Stimulated activated CD8-positive, alpha-beta memory T cell treated with anti-CD3 and anti-CD28 coated beads, Interleukin-4, amount 100 ng/mL, for 48 hours (primary cell): ENCODE measurements at regions not wholly inside any gene's neighbourhood (a gene's known extent, or its start where the extent isn't known, plus 50 kb on each side); places are given as distances from the start of the nearest gene placed in this dataset.
"Not testable (repeated sequence)": the region's sequence is repeated elsewhere in the genome, so short reads cannot be mapped to it uniquely, and the experiment has no call there.

ENCODE experiments used
- DNase-seq: peaks from one replicate; pipeline ENCODE4 v3.0.0-alpha.2; 2020

DNA sequence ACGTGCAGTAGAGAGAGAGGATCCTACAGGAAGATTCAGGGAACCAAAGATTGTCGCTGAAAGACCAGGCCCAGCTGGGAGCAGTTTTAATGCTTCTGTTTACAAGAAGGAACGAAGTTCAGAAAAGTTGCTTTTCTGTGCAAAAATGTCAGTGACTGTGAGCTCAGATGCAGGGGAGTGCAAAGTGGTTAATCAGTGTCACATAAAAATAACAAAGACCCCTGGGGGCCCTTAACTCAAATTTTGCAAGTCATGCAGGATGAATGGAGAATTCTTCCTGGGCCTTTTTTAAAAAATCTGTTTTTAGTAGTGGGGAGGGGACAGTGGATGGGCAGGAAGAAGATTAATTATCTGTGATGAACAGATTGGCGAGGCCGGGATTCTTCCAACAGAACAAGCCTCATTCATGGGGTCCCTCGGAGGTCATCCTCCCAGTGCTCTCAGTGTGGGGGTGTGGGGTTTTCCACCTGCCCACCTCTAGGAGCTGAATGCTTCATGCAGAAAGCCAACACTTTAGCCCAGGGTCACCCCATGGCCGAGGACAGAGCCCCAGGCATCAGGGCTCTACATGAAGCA lies 167.2 kb downstream of the UQCRFS1 start:
- no peak for DNase-seq

DNA sequence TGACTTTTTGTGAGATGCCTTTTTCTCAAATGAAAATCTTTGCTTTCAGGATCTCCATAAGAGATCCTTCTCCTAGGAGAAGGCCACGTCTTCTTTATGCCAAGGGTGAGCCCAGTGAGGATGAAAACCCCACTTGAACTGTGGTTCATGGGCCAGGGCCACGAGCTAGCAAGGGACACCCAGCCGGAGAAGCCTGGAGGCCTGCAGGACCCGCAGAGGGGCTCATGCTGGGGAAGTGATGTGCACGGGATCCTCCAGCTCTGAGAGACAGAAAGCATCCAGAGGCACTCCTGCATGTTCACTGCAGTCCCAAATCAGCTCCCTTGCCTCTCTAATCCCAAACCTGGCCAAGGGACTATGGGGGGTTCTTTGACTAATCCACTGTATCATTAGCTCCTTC lies 168.9 kb downstream of the UQCRFS1 start:
- no peak for DNase-seq

DNA sequence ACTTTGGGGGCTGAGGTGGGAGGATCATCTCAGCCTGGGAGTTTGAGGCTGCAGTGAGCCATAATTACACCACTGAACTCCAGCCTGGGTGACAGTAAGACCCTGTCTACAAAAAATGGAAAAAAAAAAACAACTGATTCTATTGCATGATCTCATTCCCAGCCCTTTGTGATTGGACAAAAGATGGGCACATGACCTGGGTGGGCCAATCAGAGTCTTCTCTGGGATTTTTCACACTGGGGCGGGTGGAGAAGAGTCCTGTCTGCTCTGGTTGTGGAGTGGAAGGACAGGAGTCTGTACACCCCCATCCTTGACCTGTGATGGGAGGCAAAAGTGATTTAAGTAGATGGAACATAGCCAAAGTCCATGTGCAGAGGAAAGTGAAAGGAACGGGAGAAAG lies 170.5 kb downstream of the UQCRFS1 start:
- DNase-seq, result no peak

DNA sequence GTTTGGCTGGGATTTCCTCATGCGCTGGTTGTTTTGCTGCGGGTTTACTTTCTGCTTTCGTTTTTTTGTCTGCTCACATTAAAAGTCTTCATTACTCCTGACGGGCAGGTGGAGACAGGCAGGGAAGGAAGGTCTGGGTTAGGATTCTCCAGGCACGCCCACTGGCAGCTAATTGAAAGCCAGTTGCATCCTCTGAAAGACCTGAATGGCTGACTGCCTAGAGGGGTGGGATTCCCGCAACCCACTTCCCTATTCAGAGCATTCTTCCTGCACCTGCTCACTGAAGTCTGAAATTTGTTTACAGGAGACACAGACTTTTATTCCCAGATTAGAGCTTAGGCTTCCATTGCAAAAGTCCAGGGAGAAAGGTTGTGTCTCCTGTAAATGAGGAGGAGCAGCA lies 172.0 kb downstream of the UQCRFS1 start:
- no peak for DNase-seq

DNA sequence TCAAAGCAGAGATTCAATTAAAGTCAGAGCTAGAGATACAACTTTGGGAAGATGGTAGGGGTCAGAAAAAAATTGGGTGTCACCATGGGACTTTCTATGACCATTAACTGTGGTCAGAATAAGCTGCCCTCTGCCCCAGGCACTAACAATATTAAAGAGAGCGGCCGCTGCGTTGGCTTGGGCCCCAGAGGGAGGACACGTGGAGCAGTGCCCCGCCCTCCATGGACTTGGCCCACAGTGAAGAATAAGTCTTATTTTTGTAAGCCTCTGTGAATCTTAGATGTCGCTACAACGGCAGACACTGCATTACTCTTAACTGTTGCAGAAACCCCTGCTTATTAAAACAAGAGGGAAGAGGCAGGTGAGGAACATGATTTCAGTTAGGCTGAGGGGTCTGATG lies 172.7 kb downstream of the UQCRFS1 start:
- no peak for DNase-seq

DNA sequence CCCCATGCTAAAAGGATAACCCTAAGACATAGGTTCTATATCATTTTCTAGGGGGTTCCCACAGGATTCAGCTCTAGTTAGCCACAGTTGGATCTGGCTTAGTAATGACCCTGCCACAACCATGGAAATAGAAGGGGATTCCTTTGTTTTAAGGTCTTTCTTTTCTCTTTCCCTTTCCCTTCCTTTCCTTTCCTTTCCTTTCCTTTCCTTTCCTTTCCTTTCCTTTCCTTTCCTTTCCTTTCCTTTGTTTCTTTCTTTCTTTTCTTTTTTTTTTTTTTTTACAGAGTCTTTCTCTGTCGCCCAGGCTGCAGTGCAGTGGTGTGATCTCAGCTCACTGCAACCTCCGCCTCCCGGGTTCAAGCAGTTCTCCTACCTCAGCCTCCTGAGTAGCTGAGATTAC lies 173.9 kb downstream of the UQCRFS1 start:
- not testable (repeated sequence) for DNase-seq

DNA sequence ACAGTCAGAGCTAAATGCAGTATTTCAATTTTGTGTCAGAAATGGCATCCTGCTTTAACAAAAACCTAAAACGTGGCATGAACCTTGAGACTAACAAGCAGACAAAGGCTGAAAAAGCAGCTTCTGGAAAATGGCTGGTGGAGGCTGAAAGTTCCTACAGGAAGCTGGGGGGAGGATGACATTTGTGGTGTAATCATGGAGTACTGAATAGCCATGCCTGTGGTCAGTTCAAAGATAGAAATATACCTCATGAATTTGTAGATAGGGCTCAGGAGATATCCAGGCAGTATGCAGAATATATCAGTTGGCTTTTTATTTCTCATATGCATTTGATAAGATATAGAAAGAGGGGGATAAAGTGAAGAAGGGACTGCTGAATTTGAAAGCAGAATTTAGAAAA lies 181.7 kb downstream of the UQCRFS1 start:
- no peak for DNase-seq

DNA sequence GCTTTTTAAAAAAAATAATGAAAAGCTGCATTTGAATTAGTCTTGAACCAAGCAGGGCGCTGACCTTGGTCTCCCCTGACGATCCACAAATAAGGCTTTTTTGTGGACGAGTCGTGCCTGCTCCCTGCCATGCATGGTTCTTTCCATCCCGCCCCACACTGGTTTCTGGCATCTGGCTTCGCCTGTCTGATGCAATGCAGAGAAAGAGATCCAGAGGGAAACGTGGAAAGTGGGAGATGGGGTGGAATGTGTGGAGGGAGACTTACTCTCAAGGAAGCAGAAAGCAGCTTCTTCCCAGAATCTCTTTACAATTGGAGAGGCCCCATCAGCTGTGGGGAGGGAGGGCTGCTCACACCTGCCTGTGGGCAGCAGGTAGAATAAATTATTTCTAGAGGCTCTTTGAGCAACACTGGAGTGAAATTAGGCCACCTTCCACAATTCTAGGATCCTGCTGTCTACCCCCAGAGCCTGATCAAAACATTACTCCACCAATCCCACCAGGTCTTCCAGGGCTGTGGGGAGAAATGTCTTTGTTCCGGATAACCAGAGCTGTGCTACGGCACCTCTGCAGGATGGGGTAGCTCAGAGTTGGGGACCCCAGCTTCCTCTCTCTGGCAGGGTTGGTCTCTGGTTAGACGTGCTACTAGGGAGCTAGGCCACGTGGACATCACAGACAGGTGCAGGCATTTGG lies 183.5 kb downstream of the UQCRFS1 start:
- DNase-seq, result no peak

DNA sequence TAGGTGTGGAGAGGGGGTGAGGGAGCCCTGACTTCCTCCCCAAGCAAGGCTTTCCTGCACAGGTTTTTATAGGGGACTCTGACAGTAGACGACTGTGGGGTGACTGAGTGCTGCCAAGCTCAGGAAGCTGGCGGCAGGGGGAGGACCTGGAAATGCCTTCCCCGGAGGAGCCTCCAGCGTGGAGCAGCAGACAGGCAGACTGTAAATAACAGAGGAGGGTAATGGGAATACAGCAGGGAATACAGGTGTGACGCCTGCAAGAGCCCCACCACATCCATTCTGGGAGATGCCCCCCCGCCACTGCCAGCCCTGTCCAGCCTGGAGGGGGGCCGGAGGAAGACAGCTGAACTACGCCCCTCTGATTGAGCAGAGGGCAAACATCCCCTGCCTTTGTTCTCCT lies 190.4 kb downstream of the UQCRFS1 start:
- DNase-seq, result no peak

DNA sequence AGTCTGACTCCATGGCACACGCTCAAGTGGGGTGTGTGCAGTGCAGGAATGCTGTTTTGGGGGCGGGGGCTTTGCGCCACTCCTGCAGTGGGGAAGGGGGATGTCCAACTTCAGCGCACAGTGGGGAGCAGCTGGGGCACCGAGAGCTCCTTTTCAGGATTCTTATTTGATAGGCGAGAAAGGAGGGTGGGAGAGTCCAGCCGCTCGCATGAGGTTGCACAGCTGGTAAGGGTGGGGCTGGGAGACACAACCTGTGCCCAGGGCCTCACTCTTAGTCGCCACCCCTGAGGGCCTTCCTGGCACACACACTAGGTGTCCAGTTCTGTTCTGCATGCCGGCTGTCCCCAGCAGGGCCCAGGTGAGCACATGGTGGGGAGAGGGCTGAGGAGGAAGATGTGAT lies 190.8 kb downstream of the UQCRFS1 start:
- DNase-seq, result no peak

DNA sequence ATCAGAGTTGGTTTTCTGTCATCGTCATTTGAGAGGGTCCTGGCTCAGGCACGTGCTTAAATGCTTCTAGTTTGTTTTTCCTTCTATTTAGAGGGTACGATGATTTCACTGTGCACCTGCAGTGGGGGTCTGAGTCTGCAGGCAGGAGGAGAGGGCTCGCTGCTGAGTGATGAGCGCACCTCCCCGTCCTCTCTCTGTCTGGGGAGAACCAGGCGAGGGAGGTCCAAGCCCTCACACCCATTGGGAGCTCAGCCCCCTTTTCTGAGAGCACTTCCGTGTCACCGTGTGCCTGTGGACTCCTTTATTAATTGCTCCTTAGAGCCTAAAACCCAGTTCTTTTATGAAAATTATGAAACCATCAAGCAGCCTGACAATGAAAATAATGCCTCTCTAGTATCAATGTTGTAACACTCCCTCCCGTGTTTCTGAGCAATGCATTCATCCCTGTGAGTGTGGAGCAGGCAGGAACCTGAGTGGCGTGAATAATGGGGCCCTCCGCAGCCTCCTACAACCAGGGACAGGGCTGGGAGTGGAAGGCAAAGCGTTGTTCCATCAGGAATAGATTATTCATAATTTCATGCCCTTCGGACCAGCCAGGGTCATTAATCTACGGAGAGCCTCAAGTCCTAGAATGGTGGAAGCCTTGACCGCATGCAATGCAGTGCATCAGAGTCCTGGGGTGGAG lies 191.6 kb downstream of the UQCRFS1 start:
- DNase-seq, result no peak

DNA sequence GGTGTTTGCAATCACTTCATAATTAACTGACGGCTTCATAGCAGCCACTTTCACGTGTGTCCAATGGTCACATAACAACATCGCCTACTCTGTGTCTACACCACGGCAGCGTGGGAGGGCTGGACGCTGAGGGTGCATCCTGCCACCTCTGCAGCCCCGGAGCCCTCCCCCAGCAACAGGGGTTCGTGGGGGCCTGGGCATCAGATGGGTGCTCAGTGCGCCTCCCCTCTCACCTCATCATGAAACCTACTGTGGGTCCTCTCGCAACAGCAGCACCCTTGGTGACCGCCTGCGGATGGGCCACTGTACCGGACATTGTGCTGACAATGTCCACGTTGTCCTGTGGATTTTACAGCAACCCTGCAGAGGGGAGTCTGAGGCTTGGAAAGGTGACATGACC lies 193.5 kb downstream of the UQCRFS1 start:
- no peak for DNase-seq

DNA sequence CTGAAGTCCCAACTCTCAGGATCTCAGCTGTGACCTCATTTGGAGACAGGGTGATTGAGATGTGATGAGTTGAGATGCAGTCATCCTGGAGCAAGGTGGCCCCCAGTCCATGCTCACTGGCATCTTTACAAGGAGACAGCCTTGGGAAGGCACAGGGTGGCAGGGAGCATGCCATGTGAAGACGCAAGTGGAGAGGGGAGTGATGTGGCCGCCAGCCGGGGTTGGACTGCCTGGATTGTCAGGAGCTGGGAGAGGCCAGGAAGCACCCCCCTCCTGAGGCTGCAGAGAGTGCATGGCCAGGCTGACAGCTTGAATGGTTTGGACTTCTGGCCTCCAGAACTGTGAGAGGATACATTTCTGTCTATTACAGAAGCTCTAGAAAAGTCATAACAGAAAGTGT lies 194.4 kb downstream of the UQCRFS1 start:
- DNase-seq, result no peak

DNA sequence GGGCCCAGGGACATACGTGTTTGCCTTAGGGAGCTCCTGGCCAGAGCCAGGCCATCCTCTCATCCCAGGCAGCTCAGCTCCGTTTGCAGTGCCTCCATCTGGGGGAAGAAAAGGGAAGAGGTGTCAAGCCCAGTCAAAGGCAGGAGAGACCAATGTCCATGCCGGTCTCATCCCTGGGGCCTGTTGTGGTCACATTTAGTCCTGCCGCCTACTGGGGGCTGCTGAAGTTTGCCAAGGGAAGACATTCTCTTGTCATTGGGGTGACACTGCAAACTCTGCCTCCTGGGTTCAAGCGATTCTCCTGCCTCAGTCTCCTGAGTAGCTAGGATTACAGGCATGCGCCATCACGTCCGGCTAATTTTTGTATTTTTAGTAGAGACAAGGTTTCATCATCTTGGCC lies 195.2 kb downstream of the UQCRFS1 start:
- DNase-seq, result no peak

DNA sequence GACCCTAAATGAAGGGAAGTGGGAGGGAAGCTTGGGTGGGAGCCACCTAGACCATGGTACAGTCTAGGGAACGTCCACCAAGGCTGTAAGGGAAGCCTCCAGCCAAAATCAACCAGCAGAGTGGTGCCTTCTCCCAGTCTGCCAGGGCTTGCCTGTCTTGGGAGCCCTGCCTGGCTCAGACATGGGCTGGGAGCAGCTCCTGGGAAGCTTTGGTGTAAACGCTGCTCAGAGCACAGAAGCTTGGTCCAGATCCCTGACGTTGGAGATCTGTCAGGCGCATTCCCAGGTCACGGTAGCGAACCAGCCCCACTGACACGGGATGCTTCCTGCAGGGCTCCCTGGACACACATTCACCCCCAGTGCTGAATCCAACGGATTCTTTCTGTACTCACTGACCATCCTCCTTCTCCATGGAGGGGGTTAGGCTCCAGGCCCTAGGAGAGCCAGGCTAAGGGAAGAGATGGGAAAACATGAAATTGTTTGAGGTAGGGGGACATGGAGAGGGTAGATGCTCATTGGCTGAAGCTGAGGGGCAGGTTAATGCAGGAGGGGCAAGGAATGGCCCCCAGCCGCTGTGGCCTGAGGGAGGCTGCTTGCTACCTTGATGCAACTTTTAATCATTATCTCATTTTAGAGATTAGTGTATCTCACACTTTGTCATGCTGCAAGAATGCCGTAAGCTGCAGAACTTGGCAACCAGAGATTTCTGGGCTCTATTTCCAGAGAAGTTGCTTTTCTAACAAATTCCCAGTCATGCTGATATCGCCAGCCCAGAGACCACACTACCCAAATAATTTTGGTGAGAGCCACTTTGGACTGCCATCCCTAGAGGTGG lies 195.8 kb downstream of the UQCRFS1 start:
- no peak for DNase-seq

DNA sequence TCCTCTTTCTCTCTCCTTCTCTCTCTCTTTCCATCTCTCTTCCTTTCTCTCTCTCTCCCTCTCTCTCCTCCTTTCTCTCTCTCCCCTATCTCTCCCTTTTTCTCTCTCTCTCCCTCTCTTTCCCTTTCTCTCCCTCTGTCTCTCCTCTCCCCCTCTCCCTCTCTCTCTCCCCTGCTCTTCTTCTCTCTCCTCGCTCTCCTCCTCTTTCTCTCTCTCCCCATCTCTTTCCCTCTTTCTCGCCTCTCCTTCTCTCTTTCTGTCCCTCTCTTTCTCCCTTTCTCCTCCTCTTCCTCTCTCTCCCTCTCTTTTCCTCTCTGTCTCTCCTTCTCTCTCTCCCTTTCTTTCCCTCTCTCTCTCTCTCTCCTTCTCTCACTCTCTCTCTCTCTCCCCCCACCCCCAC lies 196.6 kb downstream of the UQCRFS1 start:
- DNase-seq, result no peak

DNA sequence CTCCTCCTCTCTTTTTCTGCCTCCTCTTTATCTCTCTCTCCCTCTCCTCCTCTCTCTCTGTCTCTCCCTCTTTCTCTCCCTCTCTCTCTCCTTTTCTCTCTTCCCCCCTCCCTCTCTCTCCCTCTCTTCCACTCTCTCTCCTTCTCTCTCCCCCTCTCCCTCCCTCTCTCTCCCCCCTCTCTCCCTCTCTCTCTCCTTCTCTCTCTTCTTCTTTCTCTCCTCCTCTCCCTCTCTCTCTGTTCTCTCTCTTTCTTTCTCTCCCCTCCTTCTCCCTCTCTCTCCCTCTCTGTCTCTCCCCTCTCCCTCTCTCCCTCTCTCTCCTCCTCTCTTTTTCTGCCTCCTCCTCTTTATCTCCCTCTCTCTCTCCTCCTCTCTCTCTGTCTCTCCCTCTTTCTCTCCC lies 197.4 kb downstream of the UQCRFS1 start:
- DNase-seq, result no peak

DNA sequence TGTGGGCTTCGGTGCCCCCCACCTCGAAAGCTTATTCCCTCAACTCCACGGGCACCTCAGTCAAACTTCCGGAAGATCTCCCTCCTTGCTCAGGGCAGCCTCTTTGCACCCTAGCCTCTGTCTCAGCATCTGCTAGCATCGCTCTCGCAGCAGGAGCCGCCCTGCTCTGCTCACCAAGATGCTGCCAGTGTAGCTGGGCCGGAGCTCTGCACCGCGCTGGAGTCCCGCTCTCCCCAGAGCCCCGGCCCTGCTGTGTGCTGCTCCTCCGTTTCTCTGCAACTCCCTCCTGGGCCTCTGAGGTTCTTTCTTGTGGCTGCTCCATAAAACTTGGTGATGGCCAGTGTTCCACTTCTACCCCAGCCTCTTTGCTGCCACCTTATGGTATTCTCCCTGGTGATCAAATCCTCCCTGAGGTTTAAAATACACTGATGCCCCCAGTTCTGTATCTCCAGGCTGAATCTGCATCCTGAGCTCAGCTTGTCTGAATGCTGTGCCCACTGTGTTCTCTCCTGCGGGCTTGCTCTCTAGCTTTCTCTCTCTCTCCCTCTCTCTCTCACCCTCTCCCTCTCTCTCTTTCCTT lies 198.0 kb downstream of the UQCRFS1 start:
- DNase-seq, result no peak

DNA sequence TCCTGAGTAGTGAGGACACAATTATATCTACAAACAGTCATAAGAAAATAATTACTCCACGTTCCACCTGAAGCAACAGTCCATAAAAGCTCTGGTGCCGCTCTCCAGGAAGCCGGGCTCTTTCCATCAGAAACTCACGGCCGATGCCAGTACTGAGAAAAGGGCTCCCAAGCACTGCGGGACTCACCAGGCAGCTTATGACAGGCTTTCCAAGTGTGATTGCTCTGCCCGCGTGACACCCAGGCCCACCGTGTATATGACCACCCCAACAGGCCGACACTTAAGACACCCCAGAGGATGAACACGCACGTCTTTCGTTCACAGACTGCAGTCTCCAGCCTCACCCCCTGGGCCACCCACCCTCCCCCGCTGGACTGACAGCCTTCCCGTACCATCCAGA lies 199.0 kb downstream of the UQCRFS1 start:
- DNase-seq, result no peak

DNA sequence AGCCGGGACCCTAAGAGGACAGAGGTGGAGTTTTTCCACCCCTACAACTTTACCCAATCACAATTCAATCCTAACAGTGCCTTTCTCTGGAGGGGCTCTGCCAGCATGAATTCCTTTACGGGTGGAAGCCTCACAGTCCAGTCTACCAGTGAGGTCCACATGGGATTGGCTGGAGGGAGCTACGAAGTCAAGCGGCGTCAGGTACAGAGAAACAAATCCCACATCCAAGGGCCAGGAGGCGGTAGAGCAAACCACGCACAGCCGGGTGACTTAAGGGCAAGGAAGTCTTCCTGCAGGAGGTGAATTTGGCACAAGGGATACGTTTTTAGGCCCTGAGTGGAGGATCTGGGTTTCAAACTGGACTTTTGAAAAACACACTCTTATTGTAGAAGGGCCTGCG lies 199.6 kb downstream of the UQCRFS1 start:
- no peak for DNase-seq

DNA sequence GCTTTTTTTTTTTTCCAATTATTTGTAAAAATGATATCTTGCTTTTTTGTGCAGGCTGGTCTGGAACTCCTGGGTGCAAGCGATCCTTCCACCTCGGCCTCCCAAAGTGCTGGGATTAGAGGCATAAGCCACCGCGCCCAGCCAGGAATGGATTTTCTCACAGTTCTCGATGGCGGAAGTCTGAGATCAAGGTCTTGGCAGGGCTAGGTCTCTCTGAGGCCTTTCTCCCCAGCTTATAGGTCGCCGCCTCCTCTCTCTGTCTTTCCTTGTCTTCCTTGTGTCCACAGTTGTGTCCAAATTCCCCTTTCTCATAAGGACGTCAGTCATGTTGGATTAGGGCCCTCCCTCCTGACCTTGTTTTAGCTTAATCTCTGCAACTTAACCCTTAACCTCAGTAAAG lies 200.5 kb downstream of the UQCRFS1 start:
- DNase-seq, result no peak

DNA sequence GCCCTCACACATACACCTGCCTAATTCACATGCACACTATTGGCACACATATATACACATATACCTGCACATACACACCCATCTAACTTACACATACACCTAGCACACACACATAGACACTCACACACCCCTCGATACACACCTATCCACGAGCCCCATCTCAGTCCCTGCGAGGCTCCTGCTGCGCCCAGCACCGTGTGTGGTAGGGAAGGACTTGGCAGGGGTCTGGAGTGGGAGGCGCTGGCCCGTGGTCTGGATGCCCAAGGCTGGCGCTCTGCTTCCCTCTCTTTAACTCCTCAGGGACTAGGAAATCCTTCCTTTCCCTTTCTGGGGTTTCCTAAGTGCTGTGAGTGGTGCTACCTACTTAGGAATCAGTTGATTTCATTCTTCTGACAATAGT lies 202.7 kb downstream of the UQCRFS1 start:
- DNase-seq, result no peak

DNA sequence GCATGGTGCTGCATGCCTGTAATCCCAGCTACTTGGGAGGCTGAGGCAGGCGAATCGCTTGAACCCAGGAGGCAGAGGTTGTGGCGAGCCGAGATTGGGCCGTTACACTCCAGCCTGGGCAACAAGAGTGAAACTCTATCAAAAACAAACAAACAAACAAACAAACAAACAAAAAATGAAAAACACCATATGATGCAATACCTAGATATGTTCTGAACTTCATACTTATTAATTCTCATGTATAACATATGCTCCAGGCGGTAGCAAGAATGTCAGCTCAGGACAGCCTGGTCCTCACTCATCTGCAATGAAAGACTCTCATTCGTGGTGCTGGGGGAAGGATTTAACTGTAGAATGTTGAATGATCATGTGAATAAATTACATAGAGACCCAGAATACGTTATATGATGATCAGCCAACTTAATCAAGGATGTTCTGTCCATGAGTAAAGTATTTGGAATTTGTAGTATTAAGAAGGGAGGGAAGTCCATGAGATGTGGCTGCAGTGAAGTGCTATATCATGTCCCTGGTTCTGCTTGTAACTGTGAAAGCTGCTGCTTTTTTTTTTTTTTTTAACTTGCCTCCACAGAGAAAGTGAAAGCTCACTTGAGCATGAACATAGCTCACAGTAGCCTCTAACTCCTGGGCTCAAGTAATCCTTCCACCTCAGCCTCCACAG lies 206.8 kb downstream of the UQCRFS1 start:
- no peak for DNase-seq
